ENCODE measurements at regions not wholly inside any gene's neighbourhood (a gene's known extent, or its start where the extent isn't known, plus 50 kb on each side); places are given as distances from the start of the nearest gene placed in this dataset.

GRCh38 chr5:126074538-126074937 lies 348.7 kb upstream of the GRAMD2B start:
- no peak for TF ChIP-seq CTCF (IDR thresholded peaks at IDR 0.05)
- ChIA-PET POLR2A (no interaction called here), CTCF (no interaction called here)
- H3K27me3 Mint-ChIP-seq = peaks cover 3% of the 10 kb centered on the region
- intact Hi-C loops (cut with micrococcal nuclease) = no loop called here
- peaks cover 15% of the 10 kb centered on the region for H3K9me3 Mint-ChIP-seq
- H3K36me3 Mint-ChIP-seq (ENCODE audit: low read depth) = no peaks in the 10 kb centered on the region
- DNase-seq = no peak
- no peak overlapping the region for H3K27ac Mint-ChIP-seq
- H3K4me1 Mint-ChIP-seq = no peaks in the 10 kb centered on the region
- ATAC-seq (ENCODE audit: low read depth) = no peak
- H3K4me3 Mint-ChIP-seq = no peak overlapping the region

- peaks cover 3% of the 10 kb centered on the region for H3K27me3 Mint-ChIP-seq
- no peaks in the 10 kb centered on the region for H3K36me3 Mint-ChIP-seq (ENCODE audit: low read depth)
- intact Hi-C loops (cut with micrococcal nuclease) = no loop called here
- no peak for DNase-seq
- H3K27ac Mint-ChIP-seq = no peak overlapping the region
- CTCF ChIA-PET = no interaction called here
- no peak for TF ChIP-seq CTCF (IDR thresholded peaks at IDR 0.05)
- peaks cover 16% of the 10 kb centered on the region for H3K9me3 Mint-ChIP-seq
- ATAC-seq (ENCODE audit: low read depth) = no peak
- no peaks in the 10 kb centered on the region for H3K4me1 Mint-ChIP-seq
- POLR2A ChIA-PET = no interaction called here
- H3K4me3 Mint-ChIP-seq = no peak overlapping the region
These were observed 343.9 kb upstream of the GRAMD2B start for GRCh38 chr5:126079266-126079665.

GRCh38 chr5:126081209-126081608 lies 342.0 kb upstream of the GRAMD2B start:
- Mint-ChIP-seq H3K4me3 (no peak overlapping the region), H3K9me3 (peaks cover 19% of the 10 kb centered on the region), H3K36me3 (ENCODE audit: low read depth) (no peaks in the 10 kb centered on the region), H3K4me1 (no peaks in the 10 kb centered on the region), H3K27ac (no peak overlapping the region), H3K27me3 (peaks cover 3% of the 10 kb centered on the region)
- intact Hi-C loops (cut with micrococcal nuclease) = no loop called here
- no peak for TF ChIP-seq CTCF (IDR thresholded peaks at IDR 0.05)
- POLR2A ChIA-PET = no interaction called here
- ATAC-seq (ENCODE audit: low read depth) (no peak), DNase-seq (no peak)
- CTCF ChIA-PET = no interaction called here

GRCh38 chr5:126093041-126093440 lies 330.2 kb upstream of the GRAMD2B start:
- H3K4me1 Mint-ChIP-seq = no peaks in the 10 kb centered on the region
- peaks cover 14% of the 10 kb centered on the region for H3K9me3 Mint-ChIP-seq
- TF ChIP-seq CTCF (IDR thresholded peaks at IDR 0.05) = no peak
- ATAC-seq (ENCODE audit: low read depth) = no peak
- intact Hi-C loops (cut with micrococcal nuclease) = no loop called here
- H3K36me3 Mint-ChIP-seq (ENCODE audit: low read depth) = no peaks in the 10 kb centered on the region
- no peaks in the 10 kb centered on the region for H3K27me3 Mint-ChIP-seq
- ChIA-PET CTCF (interaction anchor here (0.8 kb wide), 1 partner anchor 9 kb away, joined by 4 read pairs; no protein-coding TSS in a partner anchor), POLR2A (no interaction called here)
- H3K4me3 Mint-ChIP-seq = no peak overlapping the region
- H3K27ac Mint-ChIP-seq = no peak overlapping the region
- DNase-seq = no peak

- DNase-seq (no peak), ATAC-seq (ENCODE audit: low read depth) (no peak)
- TF ChIP-seq CTCF (IDR thresholded peaks at IDR 0.05) = no peak
- Mint-ChIP-seq H3K27me3 (no peaks in the 10 kb centered on the region), H3K4me1 (no peaks in the 10 kb centered on the region), H3K9me3 (peaks cover 12% of the 10 kb centered on the region), H3K27ac (no peak overlapping the region), H3K4me3 (no peak overlapping the region), H3K36me3 (ENCODE audit: low read depth) (no peaks in the 10 kb centered on the region)
- ChIA-PET CTCF (no interaction called here), POLR2A (no interaction called here)
- intact Hi-C loops (cut with micrococcal nuclease) = no loop called here
These were observed 329.5 kb upstream of the GRAMD2B start for GRCh38 chr5:126093718-126094117.
